SH-SY5Y (cell line): ENCODE measurements at regions not wholly inside any gene's neighbourhood (a gene's known extent, or its start where the extent isn't known, plus 50 kb on each side); places are given as distances from the start of the nearest gene placed in this dataset.

Source experiments
- GATA2 ChIP-seq: IDR thresholded peaks from 2 replicates; pipeline ENCODE4 v1.6.1; 2011; ENCODE audit warnings: mild to moderate bottlenecking, low read depth, low read length
- GATA3 ChIP-seq: IDR thresholded peaks from 2 replicates; pipeline ENCODE4 v1.6.1; 2011; ENCODE audit warnings: low read depth, mild to moderate bottlenecking, low read length, moderate library complexity

DNA sequence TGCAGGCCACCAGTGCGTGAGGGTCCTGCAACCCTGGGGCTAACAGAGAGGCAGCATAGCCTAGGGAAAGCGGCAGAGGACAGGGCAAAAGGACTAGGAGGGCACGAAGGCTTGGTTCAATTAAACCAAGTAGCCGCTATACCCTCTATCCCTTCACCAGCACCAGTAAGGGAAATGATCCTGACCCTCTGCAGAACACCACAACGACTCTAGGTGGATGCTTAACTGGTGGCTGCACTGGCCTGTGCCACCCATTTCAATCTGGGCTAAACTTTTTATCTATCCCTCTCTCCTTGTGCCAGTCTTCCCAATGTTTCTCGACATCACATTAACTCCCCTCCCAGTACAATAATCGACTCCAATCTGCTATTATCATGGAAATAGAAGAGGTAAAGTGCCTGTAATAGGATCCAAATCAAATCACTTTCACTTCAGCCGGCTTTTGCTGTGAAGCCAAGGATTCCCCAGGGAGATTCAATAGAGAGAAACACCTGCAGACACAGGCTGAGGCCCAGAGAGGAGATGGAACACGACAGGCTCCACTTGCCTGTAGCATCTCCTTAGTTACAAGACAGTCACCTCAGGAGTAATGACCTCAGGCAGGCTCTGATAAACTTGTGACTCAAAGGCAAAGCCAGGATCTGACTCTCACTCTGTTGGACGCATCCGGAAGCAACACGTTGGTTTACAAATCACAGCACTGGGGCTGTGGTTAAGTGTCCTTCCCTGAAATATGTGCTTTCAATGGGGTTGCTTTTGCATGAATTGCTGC lies 791.6 kb upstream of the ARRDC4 start:
- TF ChIP-seq GATA2 (no peak), GATA3 (no peak)
